Tibial nerve (tissue), 4 donors: ENCODE measurements at regions not wholly inside any gene's neighbourhood (a gene's known extent, or its start where the extent isn't known, plus 50 kb on each side); places are given as distances from the start of the nearest gene placed in this dataset.

Experiments
- DNase-seq, 2 donors: peaks; one replicate each; pipeline ENCODE4 v3.0.0-alpha.2; 2019; ENCODE audit warnings: low spot score in 2 of 2
- H3K27ac ChIP-seq, 4 donors: fragments of 200-600 bp; sonication (generic) in 3 of 4; one replicate each; pipeline ENCODE4 v1.5.1; 2017 to 2019; ENCODE audit warnings: mild to moderate bottlenecking in 1 of 4
- H3K27me3 ChIP-seq, 2 donors: fragments of 200-600 bp; sonication (generic) in 1 of 2; one replicate each; pipeline versions ENCODE4 v1.5.1 to v1.6.0; 2017 to 2019
- H3K36me3 ChIP-seq, 3 donors: fragments of 200-600 bp; sonication (generic); one replicate each; pipeline ENCODE4 v1.5.1; 2018 to 2019
- H3K4me1 ChIP-seq, 4 donors: fragments of 200-600 bp; sonication (generic) in 3 of 4; one replicate each; pipeline ENCODE4 v1.5.1; 2017 to 2019
- H3K4me3 ChIP-seq, 4 donors: fragments of 200-600 bp; sonication (generic) in 3 of 4; one replicate each; pipeline ENCODE4 v1.5.1; 2017 to 2019; ENCODE audit warnings: mild to moderate bottlenecking in 1 of 4, moderate library complexity in 1 of 4
- H3K9me3 ChIP-seq, 4 donors: fragments of 200-600 bp; sonication (generic) in 3 of 4; one replicate each; pipeline ENCODE4 v1.5.1; 2017 to 2019
- CTCF ChIP-seq, 5 experiments: fragments of 200-600 bp in 3 of 5; fragments of 450-650 bp in 2 of 5; sonication (generic) in 3 of 5; IDR thresholded peaks; one replicate each; pipeline ENCODE4 v1.5.1; 2016 to 2019; ENCODE audit warnings: antibody characterized with exemption in 5 of 5, mild to moderate bottlenecking in 3 of 5, moderate library complexity in 2 of 5
- EP300 ChIP-seq, 2 donors: sonication (generic); formaldehyde crosslinking; IDR thresholded peaks; one replicate each; pipeline ENCODE4 v1.6.1; 2017; ENCODE audit warnings: antibody characterized with exemption in 2 of 2, mild to moderate bottlenecking in 1 of 2
- POLR2A ChIP-seq, 2 donors: fragments of 450-650 bp; IDR thresholded peaks; one replicate each; pipeline ENCODE4 v1.6.1; 2017; ENCODE audit warnings: antibody characterized with exemption in 2 of 2, mild to moderate bottlenecking in 2 of 2, moderate library complexity in 2 of 2
- WGBS, 2 donors: methylation state at CpG; one replicate each; pipeline ENCODE4 v1.1.5; 2018; 5-methylcytosine and 5-hydroxymethylcytosine counted together

- TF ChIP-seq EP300 (IDR thresholded peaks at IDR 0.05) (no peak), CTCF (IDR thresholded peaks at IDR 0.05) (no peak), POLR2A (IDR thresholded peaks at IDR 0.05) (no peak)
- Histone ChIP-seq H3K36me3 (no peaks in the 10 kb centered on the region), H3K4me1 (peaks cover 0 to 5% (median 0%) of the 10 kb centered on the region in 4 donors), H3K4me3 (no peak overlapping the region), H3K27me3 (no peaks in the 10 kb centered on the region), H3K27ac (no peak overlapping the region), H3K9me3 (no peaks in the 10 kb centered on the region)
- WGBS, 2 donors: 68 to 75% methylated on average over 5 of the region's 5 CpGs
- DNase-seq: no peak
Observed at GRCh38 chr12:77435446-77436091, 370.2 kb upstream of the E2F7 start.

DNA sequence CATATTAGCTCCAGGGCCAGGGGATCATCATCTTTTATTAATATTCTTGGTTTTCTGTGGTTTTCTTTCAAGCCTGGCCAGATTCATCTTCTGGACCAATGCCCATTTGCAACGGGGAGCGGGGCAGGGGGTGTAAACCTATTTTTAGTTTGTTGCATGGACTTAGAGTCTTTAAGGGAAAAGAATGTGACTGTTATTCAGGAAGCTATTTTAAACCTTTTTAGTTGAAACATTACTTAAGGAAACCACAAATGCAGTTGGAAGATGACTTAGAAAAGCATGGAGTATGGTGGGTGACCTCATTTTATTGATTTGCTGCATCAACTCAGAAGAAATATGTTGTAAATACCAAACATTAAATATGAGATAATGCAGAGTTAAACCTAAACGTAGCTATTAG is 368.4 kb upstream of the E2F7 start:
- no peaks in the 10 kb centered on the region for H3K27me3 ChIP-seq
- no peak overlapping the region for H3K4me3 ChIP-seq
- no peaks in the 10 kb centered on the region for H3K36me3 ChIP-seq
- WGBS, 2 donors: 26 to 28% methylated on average over 3 of the region's 3 CpGs
- no peak overlapping the region for H3K27ac ChIP-seq
- TF ChIP-seq EP300 (IDR thresholded peaks at IDR 0.05) (no peak), POLR2A (IDR thresholded peaks at IDR 0.05) (no peak)
- DNase-seq: no peak
- H3K9me3 ChIP-seq: no peaks in the 10 kb centered on the region
- H3K4me1 ChIP-seq: peaks cover 0 to 5% (median 0%) of the 10 kb centered on the region in 4 donors

DNA sequence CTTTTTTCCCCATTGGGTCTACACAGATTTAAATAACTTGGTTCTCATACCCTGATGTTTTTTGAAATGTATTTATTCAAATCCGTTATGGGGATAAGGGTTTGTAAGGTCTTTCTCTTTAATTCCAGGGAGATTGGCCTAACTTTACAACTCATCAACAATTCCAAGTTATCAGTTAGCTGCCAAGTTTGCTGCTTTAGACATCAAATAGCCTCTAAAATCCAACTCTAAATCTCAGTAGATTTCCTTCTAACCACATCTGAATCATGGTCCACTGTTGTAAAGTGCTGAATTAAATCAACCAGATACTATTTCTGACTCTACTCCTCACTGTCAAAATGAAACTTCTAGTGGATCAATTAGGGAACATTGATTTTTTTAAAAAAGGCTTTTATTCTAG is 364.1 kb upstream of the E2F7 start:
- no peak for TF ChIP-seq POLR2A (IDR thresholded peaks at IDR 0.05)
- no peak for TF ChIP-seq CTCF (IDR thresholded peaks at IDR 0.05)
- TF ChIP-seq EP300 (IDR thresholded peaks at IDR 0.05): no peak
- H3K9me3 ChIP-seq: peaks cover 0 to 2% (median 0%) of the 10 kb centered on the region in 4 donors
- no peak for DNase-seq
- no peak overlapping the region for H3K27ac ChIP-seq
- no peak overlapping the region for H3K4me3 ChIP-seq
- WGBS, 2 donors: 51 to 53% methylated on average over 1 of the region's 1 CpG
- peaks cover 0 to 5% (median 0%) of the 10 kb centered on the region in 4 donors for H3K4me1 ChIP-seq
- H3K27me3 ChIP-seq: no peaks in the 10 kb centered on the region
- no peaks in the 10 kb centered on the region for H3K36me3 ChIP-seq

GRCh38 chr12:77421152-77421551 is 355.8 kb upstream of the E2F7 start:
- Histone ChIP-seq H3K4me3 (no peak overlapping the region), H3K36me3 (no peaks in the 10 kb centered on the region), H3K27me3 (no peaks in the 10 kb centered on the region), H3K9me3 (peaks cover 0 to 8% (median 0%) of the 10 kb centered on the region in 4 donors), H3K27ac (no peak overlapping the region), H3K4me1 (no peaks in the 10 kb centered on the region)
- WGBS, 2 donors: 71 to 74% methylated on average over 2 of the region's 2 CpGs
- DNase-seq: no peak
- TF ChIP-seq POLR2A (IDR thresholded peaks at IDR 0.05) (no peak), CTCF (IDR thresholded peaks at IDR 0.05) (no peak), EP300 (IDR thresholded peaks at IDR 0.05) (no peak)

DNA sequence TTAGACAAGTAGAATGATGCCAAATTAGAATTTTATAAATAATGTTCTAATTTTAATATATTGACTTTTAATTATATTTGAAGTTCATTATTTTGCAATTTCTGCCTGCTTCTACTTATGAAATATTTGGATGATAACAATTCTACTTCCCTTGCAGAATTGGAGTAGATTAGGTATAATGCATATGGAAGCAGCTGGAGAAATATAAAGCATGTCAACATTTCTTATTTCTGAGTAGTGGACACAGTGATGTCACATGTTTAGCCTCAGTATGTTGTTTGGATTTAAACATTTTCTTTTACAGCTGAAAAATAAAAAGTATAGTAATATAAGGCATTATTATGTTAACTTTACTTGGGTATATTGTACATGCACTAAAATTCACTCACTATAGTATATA is 344.2 kb upstream of the E2F7 start:
- Histone ChIP-seq H3K4me3 (no peak overlapping the region), H3K9me3 (no peaks in the 10 kb centered on the region), H3K36me3 (no peaks in the 10 kb centered on the region), H3K4me1 (peaks cover 0 to 3% (median 0%) of the 10 kb centered on the region in 4 donors), H3K27ac (no peak overlapping the region), H3K27me3 (no peaks in the 10 kb centered on the region)
- no peak for TF ChIP-seq POLR2A (IDR thresholded peaks at IDR 0.05)
- TF ChIP-seq CTCF (IDR thresholded peaks at IDR 0.05): no peak
- TF ChIP-seq EP300 (IDR thresholded peaks at IDR 0.05): no peak
- DNase-seq: no peak
